Heart left ventricle (tissue), 13 donors: ENCODE measurements at regions not wholly inside any gene's neighbourhood (a gene's known extent, or its start where the extent isn't known, plus 50 kb on each side); places are given as distances from the start of the nearest gene placed in this dataset.

Experiments
- CTCF ChIP-seq, 12 donors: fragments of 200-600 bp; sonication (generic) in 4 of 12; IDR thresholded peaks; one replicate each; pipeline versions ENCODE4 v1.5.0 to v1.8.0; 2018 to 2022; ENCODE audit warnings: antibody characterized with exemption in 12 of 12, mild to moderate bottlenecking in 5 of 12
- POLR2A ChIP-seq, 2 donors: fragments of 450-650 bp; IDR thresholded peaks; one replicate each; pipeline ENCODE4 v1.6.1; 2017; ENCODE audit warnings: antibody characterized with exemption in 2 of 2, mild to moderate bottlenecking in 2 of 2, moderate library complexity in 2 of 2
- donor health status: ischemic (EF 13 %, LVEDD 7.1; RV severe dilation, severe dysfunction).
- donor health status: DM: no; HTN: yes; CAD: no.
- donor health status: DM: no; HTN: no; CAD: no.
- donor health status: ischemic (EF 25% LVEDD 6.9; RV normal size, moderate dysfunction).
- donor health status: ischemic (EF 25% LVEDD 5.7; RV mildly dilated, moderate dysfunction).
- donor health status: ischemic (EF 35%, LVEDD 5.7; RV mildly dilated, moderate dysfunction).
- donor health status: nonischemic (EF 11% LVEDD 7.7; RV severe dilation, severe dysfunction).
- donor health status: DM: yes; HTN: yes; CAD: no.
- donor health status: PGD.
- donor health status: ischemic (EF 29% LVEDD 5.4; RV normal size, mild dysfunction).
- donor health status: nonischemic (EF 23%, LVEDD 6.1; RV moderate dilation, normal function).

- no peak for TF ChIP-seq CTCF (IDR thresholded peaks at IDR 0.05)
- no peak for TF ChIP-seq POLR2A (IDR thresholded peaks at IDR 0.05)
Measured at GRCh38 chr1:64330839-64331238, 127.4 kb downstream of the UBE2U start.
